OCI-LY7 (cell line): ENCODE measurements at regions not wholly inside any gene's neighbourhood (a gene's known extent, or its start where the extent isn't known, plus 50 kb on each side); places are given as distances from the start of the nearest gene placed in this dataset.
"Not testable (repeated sequence)": the region's sequence is repeated elsewhere in the genome, so short reads cannot be mapped to it uniquely, and the experiment has no call there.

Experiments used
- CTCF ChIP-seq: fragments of 200-600 bp; sonication (generic); conservative IDR thresholded peaks from 2 replicates; pipeline ENCODE4 v1.5.1; 2014; ENCODE audit warnings: mild to moderate bottlenecking, antibody characterized with exemption, low read length, moderate library complexity, mixed read lengths
- EZH2phosphoT487 ChIP-seq: fragments of 200-600 bp; sonication (generic); IDR thresholded peaks from 2 replicates; pipeline ENCODE4 v1.6.1; 2018; ENCODE audit warnings: low read depth, borderline replicate concordance, mild to moderate bottlenecking, mixed run types, antibody characterized with exemption, low read length, moderate library complexity, mixed read lengths

DNA sequence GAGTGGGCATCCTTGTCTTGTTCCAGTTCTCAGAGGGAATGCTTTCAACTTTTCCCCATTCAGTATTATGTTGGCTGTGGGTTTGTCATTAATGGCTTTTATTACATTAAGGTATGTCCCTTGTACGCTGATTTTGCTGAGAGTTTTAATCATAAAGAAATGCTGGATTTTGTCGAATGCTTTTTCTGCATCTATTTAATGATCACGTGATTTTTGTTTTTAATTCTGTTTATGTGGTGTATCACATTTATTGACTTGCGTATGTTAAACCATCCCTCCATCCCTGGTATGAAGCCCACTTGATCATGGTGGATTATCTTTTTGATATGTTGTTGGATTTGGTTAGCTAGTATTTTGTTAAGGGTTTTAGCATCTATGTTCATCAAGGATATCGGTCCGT is 266.9 kb upstream of the DIPK2B start:
- not testable (repeated sequence) for TF ChIP-seq CTCF, EZH2phosphoT487
